Endodermal cell (in vitro differentiated cells): ENCODE measurements at regions not wholly inside any gene's neighbourhood (a gene's known extent, or its start where the extent isn't known, plus 50 kb on each side); places are given as distances from the start of the nearest gene placed in this dataset.

Experiments used
- DNase-seq: peaks from one replicate; pipeline ENCODE4 v3.0.0-alpha.2; 2017
- H3K27ac ChIP-seq: 2 replicates; pipeline ENCODE4 v1.5.1; 2013; ENCODE audit warnings: mild to moderate bottlenecking, low read depth, low read length, moderate library complexity
- H3K27me3 ChIP-seq: 2 replicates; pipeline ENCODE4 v1.6.1; 2013; ENCODE audit warnings: mild to moderate bottlenecking, low read length, moderate library complexity; ENCODE audit not compliant: insufficient read depth, control insufficient read depth, poor library complexity, severe bottlenecking
- H3K36me3 ChIP-seq: 2 replicates; pipeline ENCODE4 v1.7.0; 2013; ENCODE audit warnings: mild to moderate bottlenecking, low read length, moderate library complexity; ENCODE audit not compliant: control insufficient read depth, insufficient read depth
- H3K4me1 ChIP-seq: one replicate; pipeline ENCODE4 v1.7.0; 2013; ENCODE audit warnings: low read length; ENCODE audit not compliant: control insufficient read depth, insufficient read depth
- H3K4me3 ChIP-seq: 2 replicates; pipeline ENCODE4 v1.5.1; 2013; ENCODE audit warnings: mild to moderate bottlenecking, low read length, moderate library complexity
- H3K9ac ChIP-seq: 2 replicates; pipeline ENCODE4 v1.6.1; 2013; ENCODE audit warnings: mild to moderate bottlenecking, low read length, moderate library complexity; ENCODE audit not compliant: poor library complexity, severe bottlenecking; ENCODE audit errors: extremely low read depth
- H3K9me3 ChIP-seq: 2 replicates; pipeline ENCODE4 v1.6.1; 2013; ENCODE audit warnings: mild to moderate bottlenecking, low read length, moderate library complexity; ENCODE audit not compliant: control insufficient read depth
- H3K27ac Mint-ChIP-seq: 2 replicates; pipeline ENCODE4 v1.8.0; 2020; ENCODE audit warnings: mixed read lengths
- H3K27me3 Mint-ChIP-seq: 2 replicates; pipeline ENCODE4 v1.8.0; 2021; ENCODE audit warnings: mild to moderate bottlenecking, mixed read lengths; ENCODE audit not compliant: insufficient read depth
- H3K36me3 Mint-ChIP-seq: 2 replicates; pipeline ENCODE4 v1.8.0; 2020; ENCODE audit warnings: low read depth, mixed read lengths
- H3K4me1 Mint-ChIP-seq: 2 replicates; pipeline ENCODE4 v1.8.0; 2020; ENCODE audit warnings: mixed read lengths
- H3K4me3 Mint-ChIP-seq: 2 replicates; pipeline ENCODE4 v1.8.0; 2020; ENCODE audit warnings: mild to moderate bottlenecking, moderate library complexity, mixed read lengths
- H3K9me3 Mint-ChIP-seq: 2 replicates; pipeline ENCODE4 v1.8.0; 2020; ENCODE audit warnings: mild to moderate bottlenecking, mixed read lengths
- CTCF ChIP-seq: fragments of 200-600 bp; sonication (generic); conservative IDR thresholded peaks from 2 replicates; pipeline ENCODE4 v1.5.0; 2021; ENCODE audit warnings: antibody characterized with exemption, mild to moderate bottlenecking
- WGBS, 2 experiments: methylation state at CpG; one replicate each; pipeline versions ENCODE4 v1.1.5 to v1.1.7; 2013; ENCODE audit warnings: missing lambda C conversion rate in 2 of 2, mixed read lengths in 1 of 2; ENCODE audit not compliant: insufficient coverage in 1 of 2, insufficient read length in 1 of 2; 5-methylcytosine and 5-hydroxymethylcytosine counted together

DNA sequence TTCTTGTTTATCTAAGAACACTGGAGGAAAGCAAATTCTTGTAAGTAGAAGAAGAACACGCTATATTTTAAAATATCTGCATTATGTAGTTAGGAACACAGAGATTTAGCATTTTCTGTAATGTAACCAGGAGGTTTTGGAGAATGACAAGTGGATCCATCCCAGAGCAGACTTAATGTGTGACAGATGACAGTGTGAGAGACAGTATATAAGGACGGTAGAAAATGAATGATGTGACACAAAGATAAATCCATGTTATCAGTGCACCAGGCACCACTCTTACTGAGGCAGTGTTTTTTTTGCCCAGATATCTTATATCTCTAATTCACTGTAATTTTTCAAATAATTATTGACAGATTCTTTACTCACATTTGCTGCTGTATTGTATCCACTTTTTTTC is 239.0 kb upstream of the KCNN2 start:
- H3K4me3 ChIP-seq: no peak overlapping the region
- Mint-ChIP-seq H3K4me3 (no peak overlapping the region), H3K9me3 (peaks cover 13% of the 10 kb centered on the region), H3K27ac (no peak overlapping the region), H3K36me3 (peaks cover 2% of the 10 kb centered on the region), H3K4me1 (no peaks in the 10 kb centered on the region), H3K27me3 (no peaks in the 10 kb centered on the region)
- H3K27ac ChIP-seq: no peak overlapping the region
- no peak for TF ChIP-seq CTCF
- H3K9me3 ChIP-seq: peaks cover 6% of the 10 kb centered on the region
- no peaks in the 10 kb centered on the region for H3K27me3 ChIP-seq
- 100% methylated on average over 2 of the region's 2 CpGs for WGBS, 2 experiments
- no peaks in the 10 kb centered on the region for H3K36me3 ChIP-seq
- no peaks in the 10 kb centered on the region for H3K4me1 ChIP-seq
- no peak for DNase-seq
- no peak overlapping the region for H3K9ac ChIP-seq

DNA sequence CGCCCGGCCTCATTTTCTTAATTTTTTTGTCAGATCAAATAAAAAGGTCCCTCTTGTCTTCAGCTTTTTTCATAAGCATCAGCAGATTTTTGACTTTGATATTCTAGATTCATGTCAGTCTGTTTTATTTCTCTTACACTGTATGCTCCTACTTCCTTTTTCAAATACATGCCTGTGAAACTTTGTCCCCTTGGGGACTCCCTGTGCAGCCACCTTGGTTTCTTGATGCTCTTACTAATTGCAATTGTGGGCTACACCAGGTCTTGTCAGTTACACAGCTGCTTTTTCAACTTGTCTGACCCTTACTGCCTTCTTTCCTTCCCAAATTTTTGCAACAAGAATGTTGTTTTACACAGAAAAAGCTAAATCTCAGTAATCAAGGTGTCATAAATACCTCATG is 238.2 kb upstream of the KCNN2 start:
- no peak for DNase-seq
- no peaks in the 10 kb centered on the region for H3K27me3 Mint-ChIP-seq

GRCh38 chr5:114146398-114146797 is 215.5 kb upstream of the KCNN2 start:
- no peak for DNase-seq
- Mint-ChIP-seq H3K4me3 (no peak overlapping the region), H3K9me3 (peaks cover 57% of the 10 kb centered on the region), H3K36me3 (peaks cover 3% of the 10 kb centered on the region), H3K27ac (no peak overlapping the region), H3K4me1 (no peaks in the 10 kb centered on the region), H3K27me3 (peaks cover 2% of the 10 kb centered on the region)
- no peak overlapping the region for H3K9ac ChIP-seq
- no peak overlapping the region for H3K27ac ChIP-seq
- peaks cover 23% of the 10 kb centered on the region for H3K9me3 ChIP-seq
- no peak overlapping the region for H3K4me3 ChIP-seq
- no peaks in the 10 kb centered on the region for H3K4me1 ChIP-seq
- no peaks in the 10 kb centered on the region for H3K27me3 ChIP-seq
- 84 to 92% methylated on average over 2 to 3 of the region's 3 CpGs for whole genome bisulfite sequencing, 2 experiments
- no peak for TF ChIP-seq CTCF
- H3K36me3 ChIP-seq: no peaks in the 10 kb centered on the region

More for the DNA sequence above, 238.2 kb upstream of the KCNN2 start:
- Mint-ChIP-seq H3K4me1 (no peaks in the 10 kb centered on the region), H3K36me3 (peaks cover 2% of the 10 kb centered on the region), H3K4me3 (no peak overlapping the region), H3K27ac (no peak overlapping the region), H3K9me3 (peaks cover 19% of the 10 kb centered on the region)
- Histone ChIP-seq H3K4me3 (no peak overlapping the region), H3K27me3 (no peaks in the 10 kb centered on the region), H3K36me3 (no peaks in the 10 kb centered on the region), H3K4me1 (no peaks in the 10 kb centered on the region), H3K27ac (no peak overlapping the region), H3K9ac (no peak overlapping the region), H3K9me3 (peaks cover 6% of the 10 kb centered on the region)
- WGBS, 2 experiments: 96% methylated on average over 2 of the region's 2 CpGs; no CpG with 5 or more reads in 1 of the 2 experiments
- no peak for TF ChIP-seq CTCF
